H1 (cell line): ENCODE measurements at regions not wholly inside any gene's neighbourhood (a gene's known extent, or its start where the extent isn't known, plus 50 kb on each side); places are given as distances from the start of the nearest gene placed in this dataset.

Experiments used
- CTCF ChIA-PET: fragments of 300-600 bp; sonication (Branson Sonifier 250); formaldehyde crosslinking; loops from one replicate; lab custom pipeline; 2021; ENCODE audit not compliant: partially characterized antibody; lab: Charles Lee
- POLR2A ChIA-PET: fragments of 300-600 bp; sonication (Branson Sonifier 250); formaldehyde crosslinking; loops from one replicate; lab custom pipeline; 2021; ENCODE audit warnings: inconsistent platforms; ENCODE audit not compliant: partially characterized antibody; lab: Charles Lee
- DNase-seq, 2 experiments: peaks; one replicate each; pipeline versions ENCODE4 v3.0.0 to v3.0.0-alpha.2; 2010 to 2022; ENCODE audit warnings: low spot score in 2 of 2, low read depth in 1 of 2, mixed read lengths in 1 of 2
- FAIRE-seq: peaks from 2 replicates; lab custom pipeline; 2011; peaks lifted over from hg19 to GRCh38; lab: Jason Lieb, UNC
- H2AFZ ChIP-seq: 2 replicates; pipeline ENCODE4 v1.8.1; 2012; ENCODE audit warnings: low read length, inconsistent platforms
- H2AK5ac ChIP-seq: 2 replicates; pipeline ENCODE4 v1.6.1; 2013; ENCODE audit warnings: low read depth, low read length
- H2BK120ac ChIP-seq: replicated peaks from 2 replicates; pipeline ENCODE3; 2013; ENCODE audit warnings: low read depth, low read length, inconsistent platforms
- H2BK12ac ChIP-seq: 2 replicates; pipeline ENCODE4 v1.6.1; 2013; ENCODE audit warnings: low read depth, low read length
- H2BK15ac ChIP-seq: 2 replicates; pipeline ENCODE4 v1.6.1; 2013; ENCODE audit warnings: low read length
- H2BK20ac ChIP-seq: 2 replicates; pipeline ENCODE4 v1.6.1; 2013; ENCODE audit warnings: low read length
- H2BK5ac ChIP-seq: 2 replicates; pipeline ENCODE4 v1.6.1; 2013; ENCODE audit warnings: low read depth, low read length
- H3K14ac ChIP-seq: 2 replicates; pipeline ENCODE4 v1.6.1; 2013; ENCODE audit warnings: inconsistent platforms; ENCODE audit not compliant: insufficient read length
- H3K18ac ChIP-seq: 2 replicates; pipeline ENCODE4 v1.6.1; 2013; ENCODE audit warnings: low read length; ENCODE audit errors: extremely low read depth
- H3K23ac ChIP-seq: 2 replicates; pipeline ENCODE4 v1.6.1; 2013; ENCODE audit warnings: inconsistent platforms; ENCODE audit not compliant: insufficient read length
- H3K23me2 ChIP-seq: 2 replicates; pipeline ENCODE4 v1.6.1; 2013; ENCODE audit warnings: low read depth, low read length
- H3K27ac ChIP-seq: 2 replicates; pipeline ENCODE4 v1.6.1; 2011; ENCODE audit warnings: low read depth, low read length, inconsistent platforms
- H3K27me3 ChIP-seq, 4 experiments: replicated peaks in 1 of 4; 1 replicate in 1 of 4; 2 replicates in 3 of 4; pipeline versions ENCODE4 v1.6.1 to v1.8.1; 2011 to 2013; ENCODE audit warnings: low read length in 3 of 4, mild to moderate bottlenecking in 3 of 4, inconsistent platforms in 2 of 4, mixed read lengths in 2 of 4, moderate library complexity in 1 of 4; ENCODE audit not compliant: control insufficient read depth in 3 of 4, insufficient read depth in 3 of 4; ENCODE audit errors: extremely low read depth in 1 of 4
- H3K36me3 ChIP-seq, 4 experiments: 2 replicates each; pipeline versions ENCODE4 v1.6.1 to v1.8.1; 2011 to 2013; ENCODE audit warnings: mild to moderate bottlenecking in 4 of 4, low read length in 3 of 4, moderate library complexity in 2 of 4, control low read depth in 1 of 4, inconsistent platforms in 1 of 4; ENCODE audit not compliant: insufficient read depth in 4 of 4, control insufficient read depth in 2 of 4
- H3K4ac ChIP-seq: replicated peaks from 2 replicates; pipeline ENCODE3; 2013; ENCODE audit warnings: low read length, low read depth, mixed read lengths, inconsistent platforms; ENCODE audit not compliant: insufficient read length
- H3K4me1 ChIP-seq, 4 experiments: replicated peaks in 1 of 4; 1 replicate in 1 of 4; 2 replicates in 3 of 4; pipeline versions ENCODE4 v1.6.1 to v1.8.1; 2011 to 2013; ENCODE audit warnings: low read length in 3 of 4, inconsistent platforms in 2 of 4, mixed read lengths in 1 of 4; ENCODE audit not compliant: insufficient read depth in 4 of 4, control insufficient read depth in 3 of 4
- H3K4me2 ChIP-seq, 2 experiments: 2 replicates each; pipeline versions ENCODE4 v1.6.1 to v1.8.1; 2011 to 2013; ENCODE audit warnings: low read depth in 2 of 2, low read length in 2 of 2, control low read depth in 1 of 2, inconsistent platforms in 1 of 2, mild to moderate bottlenecking in 1 of 2; ENCODE audit not compliant: insufficient read depth in 1 of 2
- H3K4me3 ChIP-seq, 4 experiments: fragments of 200-600, 300-600 bp in 1 of 4; sonication (generic), shearing (Covaris generic), sonication (Bioruptor Twin) in 1 of 4; 2 replicates each; pipeline versions ENCODE4 v1.5.1 to v1.8.1; 2011 to 2016; ENCODE audit warnings: low read length in 4 of 4, low read depth in 3 of 4, control low read depth in 2 of 4, inconsistent platforms in 2 of 4, mild to moderate bottlenecking in 2 of 4, mixed read lengths in 1 of 4, moderate library complexity in 1 of 4; ENCODE audit not compliant: insufficient read depth in 2 of 4; ENCODE audit errors: extremely low read depth in 1 of 4
- H3K56ac ChIP-seq: replicated peaks from 2 replicates; pipeline ENCODE3; 2013; ENCODE audit warnings: low read depth, mild to moderate bottlenecking, mixed read lengths, low read length, inconsistent platforms; ENCODE audit not compliant: insufficient read length
- H3K79me1 ChIP-seq: 2 replicates; pipeline ENCODE4 v1.6.1; 2013; ENCODE audit warnings: low read depth, low read length, control low read depth
- H3K79me2 ChIP-seq, 2 experiments: 2 replicates each; pipeline versions ENCODE4 v1.6.1 to v1.8.1; 2012 to 2013; ENCODE audit warnings: low read length in 2 of 2, mild to moderate bottlenecking in 2 of 2, inconsistent platforms in 1 of 2; ENCODE audit not compliant: insufficient read depth in 2 of 2, control insufficient read depth in 1 of 2
- H3K9ac ChIP-seq, 4 experiments: replicated peaks in 1 of 4; 1 replicate in 1 of 4; 2 replicates in 3 of 4; pipeline versions ENCODE4 v1.6.1 to v1.8.1; 2011 to 2013; ENCODE audit warnings: low read depth in 3 of 4, low read length in 3 of 4, control low read depth in 2 of 4, mild to moderate bottlenecking in 2 of 4, moderate library complexity in 2 of 4, inconsistent platforms in 1 of 4; ENCODE audit errors: extremely low read depth in 1 of 4
- H3K9me3 ChIP-seq, 2 experiments: 2 replicates each; pipeline versions ENCODE4 v1.6.1 to v1.8.1; 2012 to 2013; ENCODE audit warnings: mild to moderate bottlenecking in 2 of 2, moderate library complexity in 2 of 2, control low read depth in 1 of 2, inconsistent platforms in 1 of 2, low read depth in 1 of 2, low read length in 1 of 2, mixed read lengths in 1 of 2; ENCODE audit not compliant: insufficient read depth in 2 of 2
- H4K20me1 ChIP-seq, 2 experiments: replicated peaks in 1 of 2; 2 replicates each; pipeline versions ENCODE3 to v1.8.1; 2011 to 2013; ENCODE audit warnings: inconsistent platforms in 2 of 2, low read length in 2 of 2, mild to moderate bottlenecking in 1 of 2; ENCODE audit not compliant: insufficient read depth in 2 of 2, control insufficient read depth in 1 of 2
- H4K5ac ChIP-seq: 2 replicates; pipeline ENCODE4 v1.6.1; 2013; ENCODE audit warnings: low read length, low read depth, mixed read lengths, inconsistent platforms; ENCODE audit not compliant: insufficient read length
- H4K8ac ChIP-seq: 2 replicates; pipeline ENCODE4 v1.8.0; 2013; ENCODE audit warnings: mild to moderate bottlenecking, moderate library complexity, low read length, inconsistent platforms; ENCODE audit not compliant: insufficient read depth; ENCODE audit errors: extremely low read depth
- H4K91ac ChIP-seq: replicated peaks from 2 replicates; pipeline ENCODE3; 2013; ENCODE audit warnings: low read length, mixed read lengths, inconsistent platforms; ENCODE audit not compliant: insufficient read length
- ASH2L ChIP-seq: fragments of 200-600, 300-600 bp; sonication (generic); IDR thresholded peaks from one replicate; pipeline ENCODE4 v1.7.1; 2017; ENCODE audit warnings: low read length
- BRCA1 ChIP-seq: IDR thresholded peaks from 2 replicates; pipeline ENCODE4 v1.6.1; 2012; ENCODE audit warnings: low read depth, low read length, improper control_type of control experiment
- CBX5 ChIP-seq: fragments of 300-800, 300-1000 bp; sonication (generic); IDR thresholded peaks from 2 replicates; pipeline ENCODE4 v1.7.1; 2016; ENCODE audit warnings: antibody characterized with exemption, low read length, low read depth
- FOSL1 ChIP-seq: IDR thresholded peaks from 2 replicates; pipeline ENCODE4 v1.6.1; 2011; ENCODE audit warnings: mild to moderate bottlenecking, low read depth, low read length, moderate library complexity; ENCODE audit not compliant: insufficient read depth
- GTF2F1 ChIP-seq: IDR thresholded peaks from 2 replicates; pipeline ENCODE4 v1.6.1; 2012; ENCODE audit warnings: low read depth, low read length, improper control_type of control experiment, borderline replicate concordance
- HDAC6 ChIP-seq: IDR thresholded peaks from one replicate; pipeline ENCODE4 v1.7.1; 2012; ENCODE audit warnings: low read depth, mild to moderate bottlenecking, inconsistent platforms, low read length, moderate library complexity
- JUND ChIP-seq: IDR thresholded peaks from 2 replicates; pipeline ENCODE4 v1.6.1; 2011; ENCODE audit warnings: mild to moderate bottlenecking, improper control_type of control experiment, low read length
- SIX5 ChIP-seq: IDR thresholded peaks from 2 replicates; pipeline ENCODE4 v1.6.1; 2011; ENCODE audit warnings: mild to moderate bottlenecking, low read depth, low read length
- WGBS, 2 experiments: shearing (Covaris generic) in 1 of 2; methylation state at CpG; one replicate each; pipeline versions ENCODE4 v1.1.6 to v1.1.7; 2013 to 2015; ENCODE audit warnings: low lambda C conversion rate in 2 of 2, mixed read lengths in 2 of 2, inconsistent platforms in 1 of 2, low coverage in 1 of 2, missing lambda C conversion rate in 1 of 2; ENCODE audit not compliant: insufficient replicate concordance in 2 of 2, insufficient coverage in 1 of 2, insufficient read length in 1 of 2; ENCODE audit errors: extremely low coverage in 1 of 2, missing lambda C conversion rate in 1 of 2; 5-methylcytosine and 5-hydroxymethylcytosine counted together

DNA sequence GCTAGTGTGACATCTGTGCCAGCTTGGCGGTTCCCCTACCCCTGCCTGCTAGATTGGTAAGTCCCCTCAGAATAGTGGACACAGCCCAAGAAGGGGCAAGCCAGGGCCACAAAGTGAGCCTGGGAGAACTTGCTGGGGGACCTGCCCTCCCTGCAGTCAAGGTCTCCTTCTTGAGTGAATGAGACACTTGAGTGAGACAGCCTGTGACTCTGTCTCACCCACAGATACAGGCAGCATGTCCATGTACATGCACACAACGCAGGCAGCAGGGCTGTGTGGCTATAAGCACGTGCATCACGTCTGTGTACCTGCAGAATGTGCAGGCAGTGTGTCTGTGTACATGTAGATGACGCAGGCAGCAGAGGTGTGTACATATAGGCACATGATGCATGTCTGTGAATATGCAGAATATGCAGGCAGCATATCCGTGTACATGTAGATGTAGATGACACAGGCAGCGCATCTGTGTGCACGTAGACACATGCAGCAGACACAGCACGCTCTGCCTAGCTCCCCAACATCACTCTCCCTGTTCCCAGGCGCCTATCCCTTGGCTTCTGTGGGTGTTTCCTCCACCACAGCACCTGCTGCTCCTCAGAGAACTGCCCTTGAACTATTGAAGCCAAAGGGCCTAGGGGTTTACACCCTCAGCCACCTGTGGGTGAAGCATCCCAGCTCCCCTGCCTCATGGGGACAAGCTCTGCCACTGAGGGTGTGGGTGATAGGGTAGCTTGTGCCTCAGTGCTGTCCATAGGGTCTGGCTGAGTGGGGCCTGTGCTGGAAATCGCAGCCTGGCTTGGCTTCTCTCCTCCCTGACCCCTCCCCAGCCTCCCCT, 147.2 kb upstream of the TWIST2 start:
- FAIRE-seq (no peak), DNase-seq (no peak)
- no peak overlapping the region for H2AK5ac ChIP-seq
- no peak overlapping the region for H2BK15ac ChIP-seq
- no peaks in the 10 kb centered on the region for H3K23me2 ChIP-seq
- H2BK5ac ChIP-seq, result no peak overlapping the region
- no peaks in the 10 kb centered on the region for H3K79me2 ChIP-seq
- H3K9me3 ChIP-seq, result no peaks in the 10 kb centered on the region
- H3K9ac ChIP-seq, result no peak overlapping the region
- no peak overlapping the region for H2BK20ac ChIP-seq
- H3K27me3 ChIP-seq, result no peaks in the 10 kb centered on the region
- no peak overlapping the region for H3K23ac ChIP-seq
- no peak overlapping the region for H3K4ac ChIP-seq
- ChIA-PET CTCF (no interaction called here), POLR2A (no interaction called here)
- no peaks in the 10 kb centered on the region for H4K20me1 ChIP-seq
- no peak overlapping the region; the same call in 1 of the 2 replicates for H4K8ac ChIP-seq
- H3K14ac ChIP-seq, result no peak overlapping the region
- H3K4me3 ChIP-seq, result no peak overlapping the region
- no peak overlapping the region for H2AFZ ChIP-seq
- no peaks in the 10 kb centered on the region for H3K79me1 ChIP-seq
- H4K91ac ChIP-seq, result no peak overlapping the region
- H2BK120ac ChIP-seq, result no peak overlapping the region
- H3K18ac ChIP-seq, result no peak overlapping the region
- no peaks in the 10 kb centered on the region; a peak in 1 of 7 replicates for H3K4me1 ChIP-seq
- no peak overlapping the region for H3K4me2 ChIP-seq
- no peak for TF ChIP-seq SIX5
- TF ChIP-seq CBX5, result no peak
- no peak for TF ChIP-seq GTF2F1
- TF ChIP-seq BRCA1, result no peak
- TF ChIP-seq JUND, result no peak
- TF ChIP-seq HDAC6, result no peak
- TF ChIP-seq FOSL1, result no peak
- TF ChIP-seq ASH2L, result no peak
- H3K56ac ChIP-seq, result no peak overlapping the region
- no peak overlapping the region for H2BK12ac ChIP-seq
- no peaks in the 10 kb centered on the region for H3K36me3 ChIP-seq
- H4K5ac ChIP-seq, result no peak overlapping the region
- WGBS, 2 experiments, result 80% methylated on average over 11 of the region's 11 CpGs; no CpG with 5 or more reads in 1 of the 2 experiments
- H3K27ac ChIP-seq, result no peak overlapping the region
